ENCODE measurements at regions not wholly inside any gene's neighbourhood (a gene's known extent, or its start where the extent isn't known, plus 50 kb on each side); places are given as distances from the start of the nearest gene placed in this dataset.

DNA sequence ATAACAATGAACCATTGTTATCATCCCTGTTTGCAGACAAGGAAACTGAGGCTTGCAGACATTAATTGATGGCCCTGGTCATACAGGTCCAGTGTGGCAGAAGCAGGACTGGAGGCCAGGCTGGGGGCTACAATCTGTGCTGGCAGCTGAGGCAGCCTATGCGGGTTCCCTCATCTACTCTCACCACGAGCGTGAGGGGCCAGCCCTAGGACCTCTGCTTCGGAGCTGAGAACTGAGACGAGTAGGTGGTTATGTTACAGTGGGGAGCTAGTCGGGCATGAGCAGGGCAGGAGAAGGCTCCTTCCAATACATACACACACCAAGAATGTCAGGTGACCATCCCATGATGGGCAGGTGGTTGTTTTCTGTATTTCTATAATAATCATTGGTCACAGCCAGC, 82.2 kb upstream of the ASB18 start:
- Histone ChIP-seq H3K27ac (ENCODE audit: low read depth, low read length, poor library complexity, severe bottlenecking) (no peak overlapping the region), H3K36me3 (ENCODE audit: insufficient read depth, low read length) (no peaks in the 10 kb centered on the region), H3F3A (ENCODE audit: insufficient read depth, low read length) (no peaks in the 10 kb centered on the region), H3K4me1 (ENCODE audit: insufficient read depth, low read length, severe bottlenecking) (no peaks in the 10 kb centered on the region), H3K4me2 (ENCODE audit: low read length) (no peak overlapping the region), H4K20me1 (ENCODE audit: insufficient read depth, low read length) (no peaks in the 10 kb centered on the region), H3K9ac (ENCODE audit: low read length) (no peak overlapping the region), H2AFZ (ENCODE audit: low read length) (no peak overlapping the region), H3K27me3 (ENCODE audit: insufficient read depth, low read length) (no peaks in the 10 kb centered on the region), H3K9me3 (ENCODE audit: low read length) (no peaks in the 10 kb centered on the region), H3K4me3 (ENCODE audit: low read depth, low read length, poor library complexity, severe bottlenecking) (no peak overlapping the region), H3K79me2 (ENCODE audit: insufficient read depth, low read length) (no peaks in the 10 kb centered on the region), H3K9me2 (ENCODE audit: low read depth, low read length) (no peaks in the 10 kb centered on the region)
- TF ChIP-seq, protein P1, sequence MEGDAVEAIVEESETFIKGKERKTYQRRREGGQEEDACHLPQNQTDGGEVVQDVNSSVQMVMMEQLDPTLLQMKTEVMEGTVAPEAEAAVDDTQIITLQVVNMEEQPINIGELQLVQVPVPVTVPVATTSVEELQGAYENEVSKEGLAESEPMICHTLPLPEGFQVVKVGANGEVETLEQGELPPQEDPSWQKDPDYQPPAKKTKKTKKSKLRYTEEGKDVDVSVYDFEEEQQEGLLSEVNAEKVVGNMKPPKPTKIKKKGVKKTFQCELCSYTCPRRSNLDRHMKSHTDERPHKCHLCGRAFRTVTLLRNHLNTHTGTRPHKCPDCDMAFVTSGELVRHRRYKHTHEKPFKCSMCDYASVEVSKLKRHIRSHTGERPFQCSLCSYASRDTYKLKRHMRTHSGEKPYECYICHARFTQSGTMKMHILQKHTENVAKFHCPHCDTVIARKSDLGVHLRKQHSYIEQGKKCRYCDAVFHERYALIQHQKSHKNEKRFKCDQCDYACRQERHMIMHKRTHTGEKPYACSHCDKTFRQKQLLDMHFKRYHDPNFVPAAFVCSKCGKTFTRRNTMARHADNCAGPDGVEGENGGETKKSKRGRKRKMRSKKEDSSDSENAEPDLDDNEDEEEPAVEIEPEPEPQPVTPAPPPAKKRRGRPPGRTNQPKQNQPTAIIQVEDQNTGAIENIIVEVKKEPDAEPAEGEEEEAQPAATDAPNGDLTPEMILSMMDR (IDR thresholded peaks at IDR 0.05; ENCODE audit: low read length), result no peak
- no peak for TF ChIP-seq EZH2 (IDR thresholded peaks at IDR 0.05; ENCODE audit: borderline replicate concordance, low read length)

DNA sequence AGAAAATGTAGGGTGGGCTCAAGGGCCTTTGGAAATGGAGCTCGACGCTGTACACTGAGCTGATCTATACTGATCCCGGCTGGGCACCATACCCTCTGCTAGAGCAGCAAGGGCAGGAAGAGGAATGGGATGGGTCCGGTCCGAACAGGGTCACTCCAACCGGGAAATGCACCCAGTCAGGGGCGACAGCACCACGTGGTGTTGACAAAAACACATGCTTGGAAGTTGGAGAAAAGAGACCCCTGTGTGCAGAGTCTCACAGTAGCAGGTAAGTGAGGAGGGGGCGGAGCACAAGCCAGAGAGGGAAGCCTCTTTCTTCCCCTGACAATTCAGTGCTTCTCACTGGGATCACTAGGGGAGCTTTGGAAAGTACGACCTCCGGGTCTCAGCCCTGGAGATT, 84.1 kb upstream of the ASB18 start:
- no peak overlapping the region for H3K4me3 ChIP-seq (ENCODE audit: low read depth, low read length, poor library complexity, severe bottlenecking)
- H3K9me3 ChIP-seq (ENCODE audit: low read length), result no peaks in the 10 kb centered on the region
- TF ChIP-seq, protein P1 (IDR thresholded peaks at IDR 0.05; ENCODE audit: low read length), result no peak
- TF ChIP-seq EZH2 (IDR thresholded peaks at IDR 0.05; ENCODE audit: borderline replicate concordance, low read length), result no peak
- no peaks in the 10 kb centered on the region for H4K20me1 ChIP-seq (ENCODE audit: insufficient read depth, low read length)
- no peak overlapping the region for H3K9ac ChIP-seq (ENCODE audit: low read length)
- H3K36me3 ChIP-seq (ENCODE audit: insufficient read depth, low read length), result no peaks in the 10 kb centered on the region
- H3F3A ChIP-seq (ENCODE audit: insufficient read depth, low read length), result no peaks in the 10 kb centered on the region
- H3K4me2 ChIP-seq (ENCODE audit: low read length), result no peak overlapping the region
- no peaks in the 10 kb centered on the region for H3K27me3 ChIP-seq (ENCODE audit: insufficient read depth, low read length)
- H3K9me2 ChIP-seq (ENCODE audit: low read depth, low read length), result no peaks in the 10 kb centered on the region
- no peaks in the 10 kb centered on the region for H3K79me2 ChIP-seq (ENCODE audit: insufficient read depth, low read length)
- H2AFZ ChIP-seq (ENCODE audit: low read length), result no peak overlapping the region
- no peak overlapping the region for H3K27ac ChIP-seq (ENCODE audit: low read depth, low read length, poor library complexity, severe bottlenecking)
- H3K4me1 ChIP-seq (ENCODE audit: insufficient read depth, low read length, severe bottlenecking), result no peaks in the 10 kb centered on the region

DNA sequence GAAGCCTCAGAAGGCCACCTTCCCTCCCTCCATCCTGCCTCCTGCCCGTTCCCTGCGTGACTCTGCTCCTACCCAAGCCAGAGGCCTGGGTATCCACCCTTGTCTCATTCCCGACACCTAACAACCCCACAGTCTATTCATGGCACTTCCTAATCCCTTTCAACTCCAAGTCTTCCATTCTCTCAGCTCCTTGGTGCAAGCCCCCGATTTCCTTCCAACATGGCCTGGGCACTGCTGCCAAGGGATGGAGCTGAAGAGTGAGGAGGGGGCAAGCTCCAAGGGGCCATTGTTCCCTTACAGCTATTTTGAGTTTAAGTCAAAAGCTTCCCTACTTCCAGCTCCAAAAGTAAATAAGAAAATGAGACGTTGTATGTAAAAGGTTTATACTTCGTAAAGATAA, 84.8 kb upstream of the ASB18 start:
- Histone ChIP-seq H3K9me2 (ENCODE audit: low read depth, low read length) (no peaks in the 10 kb centered on the region), H3K27me3 (ENCODE audit: insufficient read depth, low read length) (no peaks in the 10 kb centered on the region), H3K79me2 (ENCODE audit: insufficient read depth, low read length) (no peaks in the 10 kb centered on the region), H3K4me1 (ENCODE audit: insufficient read depth, low read length, severe bottlenecking) (no peaks in the 10 kb centered on the region), H3K4me2 (ENCODE audit: low read length) (no peak overlapping the region), H2AFZ (ENCODE audit: low read length) (no peak overlapping the region), H3F3A (ENCODE audit: insufficient read depth, low read length) (no peaks in the 10 kb centered on the region), H3K9me3 (ENCODE audit: low read length) (no peaks in the 10 kb centered on the region), H3K4me3 (ENCODE audit: low read depth, low read length, poor library complexity, severe bottlenecking) (no peak overlapping the region), H3K36me3 (ENCODE audit: insufficient read depth, low read length) (no peaks in the 10 kb centered on the region), H3K27ac (ENCODE audit: low read depth, low read length, poor library complexity, severe bottlenecking) (no peak overlapping the region), H3K9ac (ENCODE audit: low read length) (no peak overlapping the region), H4K20me1 (ENCODE audit: insufficient read depth, low read length) (no peaks in the 10 kb centered on the region)
- no peak for TF ChIP-seq EZH2 (IDR thresholded peaks at IDR 0.05; ENCODE audit: borderline replicate concordance, low read length)
- TF ChIP-seq, protein P1 (IDR thresholded peaks at IDR 0.05; ENCODE audit: low read length), result no peak

All from OCI-LY1 (cell line).